GM18870 (cell line): ENCODE measurements at regions not wholly inside any gene's neighbourhood (a gene's known extent, or its start where the extent isn't known, plus 50 kb on each side); places are given as distances from the start of the nearest gene placed in this dataset.
"Not testable (repeated sequence)": the region's sequence is repeated elsewhere in the genome, so short reads cannot be mapped to it uniquely, and the experiment has no call there.

ENCODE experiments used
- ATAC-seq: cut with Tn5 transposase; IDR thresholded peaks from one replicate; pipeline ENCODE4 v1.9.1; 2021; ENCODE audit warnings: moderate library complexity; ENCODE audit not compliant: unreplicated experiment

DNA sequence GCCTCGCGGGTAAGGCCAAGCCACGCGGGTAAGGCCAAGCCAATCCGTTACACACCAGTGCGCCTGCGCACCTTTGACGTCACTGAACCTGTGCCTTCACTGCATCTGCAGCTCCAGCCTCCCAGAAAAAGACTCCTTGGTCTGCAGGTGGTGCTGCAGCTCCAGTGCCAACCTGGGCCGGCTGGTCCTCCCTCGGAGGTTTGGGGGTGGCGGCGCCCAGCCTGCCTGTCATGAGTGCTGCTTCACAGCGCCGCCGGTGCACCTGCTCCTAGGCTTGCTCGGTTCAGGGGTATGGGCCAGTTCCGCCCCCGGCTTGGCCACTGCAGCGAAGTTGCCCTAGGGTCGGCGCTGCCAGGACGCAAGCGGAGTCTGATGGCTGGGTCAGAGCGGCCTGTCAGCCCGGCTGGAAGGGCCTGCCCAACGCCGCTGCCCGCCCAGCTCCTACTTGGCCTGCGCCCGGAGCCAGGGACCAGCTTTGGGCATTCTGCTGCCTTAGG, 146.6 kb downstream of the USP22 start:
- ATAC-seq = no peak

GRCh38 chr17:20898726-20899125, 144.1 kb downstream of the USP22 start:
- not testable (repeated sequence) for ATAC-seq

- ATAC-seq = not testable (repeated sequence)
Measured at GRCh38 chr17:20902496-20902895, 140.3 kb downstream of the USP22 start.

- not testable (repeated sequence) for ATAC-seq
Measured at GRCh38 chr17:20903549-20903948, 139.3 kb downstream of the USP22 start.

DNA sequence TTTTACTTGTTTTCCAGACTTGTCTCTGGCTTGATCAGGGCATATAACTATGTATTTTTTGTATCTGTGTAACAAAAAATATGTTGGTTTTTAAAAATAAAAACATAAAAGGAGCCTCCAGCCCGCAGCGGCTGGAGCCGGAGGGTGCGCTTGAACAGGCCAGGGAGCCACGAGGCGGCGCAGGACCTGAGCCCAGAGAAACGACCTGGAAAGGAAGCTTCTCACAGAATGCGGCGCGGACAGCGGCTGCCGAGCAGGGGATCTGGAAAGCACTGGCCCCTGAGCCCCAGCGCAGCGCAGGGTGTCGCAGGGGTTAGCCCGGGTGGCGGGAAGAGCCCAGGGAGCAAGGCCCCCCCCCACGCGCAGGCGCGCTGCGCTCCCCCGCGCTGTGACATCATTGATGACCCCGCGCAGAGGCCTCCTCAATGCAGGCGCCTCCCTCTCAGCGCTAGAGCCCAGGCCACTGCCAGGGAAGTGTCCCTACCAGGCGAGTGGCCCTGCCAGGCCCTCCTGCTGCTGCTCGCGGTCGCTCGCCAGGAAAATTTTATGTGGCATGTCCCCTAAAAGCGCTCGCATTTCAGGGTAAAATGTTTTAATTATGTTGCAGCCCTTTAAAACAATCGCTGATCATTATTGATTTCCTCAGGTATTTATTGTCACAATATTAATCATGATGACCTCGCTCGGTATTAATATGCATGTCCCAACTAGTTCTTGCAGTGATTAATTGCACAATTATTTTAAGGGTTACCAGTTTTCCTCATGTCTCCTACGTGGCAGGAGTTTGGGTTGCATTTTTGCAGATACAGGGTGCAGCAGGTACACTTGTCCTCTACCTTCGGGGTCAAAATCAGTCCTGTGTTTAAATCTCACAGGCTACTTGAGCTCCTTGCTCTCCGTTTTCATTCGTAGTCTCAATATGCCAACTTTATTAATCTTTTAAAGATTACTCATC, 134.2 kb downstream of the USP22 start:
- no peak for ATAC-seq

DNA sequence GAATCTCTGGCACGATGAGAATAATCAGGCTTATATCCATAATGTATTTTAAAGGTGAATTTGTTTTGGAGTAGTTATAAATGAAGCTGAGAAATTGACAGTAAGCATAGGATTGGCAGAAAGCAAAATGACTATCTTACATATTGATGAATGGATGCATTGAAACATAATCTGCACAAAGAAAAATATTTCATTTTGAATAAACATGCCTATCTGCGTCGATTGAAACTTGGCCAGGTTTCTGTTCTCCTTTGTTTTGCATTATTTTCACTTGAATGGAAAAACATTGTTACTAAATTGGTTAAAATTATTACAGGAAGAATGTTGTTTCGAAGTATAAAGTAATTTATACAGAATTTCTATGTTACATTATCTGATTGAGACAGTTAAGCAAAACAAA, 128.2 kb downstream of the USP22 start:
- no peak for ATAC-seq

DNA sequence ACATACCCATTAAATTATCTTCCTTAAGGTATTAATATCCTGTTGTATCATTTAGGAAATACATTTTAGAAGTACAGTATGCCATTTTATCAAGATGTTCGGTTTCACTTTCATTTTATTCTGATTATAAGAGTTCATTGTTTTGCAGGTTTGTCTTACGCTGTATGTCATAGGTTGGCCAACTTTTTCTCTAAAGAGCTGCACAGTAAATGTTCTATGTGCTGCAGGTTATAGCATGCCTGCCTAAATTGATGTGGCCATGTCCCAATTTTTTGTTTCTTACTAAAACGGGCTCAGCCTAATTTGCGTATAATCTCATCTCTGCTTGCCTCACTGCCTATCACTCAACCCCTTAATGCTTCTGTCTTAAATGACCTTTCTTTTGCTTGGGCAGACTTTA, 126.4 kb downstream of the USP22 start:
- no peak for ATAC-seq

DNA sequence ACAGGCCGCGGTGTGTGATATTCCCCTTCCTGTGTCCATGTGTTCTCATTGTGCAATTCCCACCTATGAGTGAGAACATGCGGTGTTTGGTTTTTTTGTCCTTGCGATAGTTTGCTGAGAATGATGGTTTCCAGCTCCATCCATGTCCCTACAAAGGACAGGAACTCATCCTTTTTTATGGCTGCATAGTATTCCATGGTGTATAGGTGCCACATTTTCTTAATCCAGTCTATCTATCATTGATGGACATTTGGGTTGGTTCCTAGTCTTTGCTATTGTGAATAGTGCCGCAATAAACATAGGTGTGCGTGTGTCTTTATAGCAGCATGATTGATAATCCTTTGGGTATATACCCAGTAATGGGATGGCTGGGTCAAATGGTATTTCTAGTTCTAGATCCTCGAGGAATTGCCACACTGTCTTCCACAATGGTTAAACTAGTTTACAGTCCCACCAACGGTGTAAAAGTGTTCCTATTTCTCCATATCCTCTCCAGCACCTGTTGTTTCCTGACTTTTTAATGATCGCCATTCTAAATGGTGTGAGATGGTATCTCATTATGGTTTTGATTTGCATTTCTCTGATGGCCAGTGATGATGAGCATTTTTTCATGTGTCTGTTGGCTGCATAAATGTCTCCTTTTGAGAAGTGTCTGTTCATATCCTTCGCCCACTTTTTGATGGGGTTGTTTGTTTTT, 125.1 kb downstream of the USP22 start:
- ATAC-seq = not testable (repeated sequence)

DNA sequence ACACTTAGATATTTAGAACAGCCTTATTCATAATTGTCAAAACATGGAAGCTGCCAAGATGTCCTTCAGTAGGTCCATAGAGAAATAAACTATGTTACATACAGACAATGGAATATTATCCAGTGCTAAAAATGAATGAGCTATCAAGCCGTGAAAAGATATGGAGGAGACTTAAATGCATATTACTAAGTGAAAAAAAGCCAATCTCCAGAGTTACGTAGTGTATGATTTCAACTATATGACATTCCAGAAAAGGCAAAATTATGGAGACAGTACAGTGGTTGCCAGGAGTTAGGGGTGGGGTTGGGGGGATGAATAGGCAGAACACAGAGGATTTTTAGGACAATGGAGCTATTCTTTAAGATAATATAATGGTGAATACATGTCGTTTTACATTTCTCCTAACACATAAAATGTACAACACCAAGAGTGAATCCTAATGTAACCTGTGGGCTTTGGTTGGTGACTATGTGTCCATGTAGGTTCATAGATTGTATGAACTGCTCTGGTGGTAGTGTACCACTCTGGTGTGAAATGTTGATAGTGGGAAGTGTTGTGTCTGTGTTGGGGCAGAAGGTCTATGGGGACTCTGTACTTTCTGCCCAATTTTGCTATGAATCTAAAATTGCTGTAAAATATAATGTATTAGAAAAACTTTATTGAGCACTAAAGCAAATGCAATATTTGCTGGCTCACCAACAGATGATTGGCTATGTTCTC, 122.6 kb downstream of the USP22 start:
- ATAC-seq = no peak

DNA sequence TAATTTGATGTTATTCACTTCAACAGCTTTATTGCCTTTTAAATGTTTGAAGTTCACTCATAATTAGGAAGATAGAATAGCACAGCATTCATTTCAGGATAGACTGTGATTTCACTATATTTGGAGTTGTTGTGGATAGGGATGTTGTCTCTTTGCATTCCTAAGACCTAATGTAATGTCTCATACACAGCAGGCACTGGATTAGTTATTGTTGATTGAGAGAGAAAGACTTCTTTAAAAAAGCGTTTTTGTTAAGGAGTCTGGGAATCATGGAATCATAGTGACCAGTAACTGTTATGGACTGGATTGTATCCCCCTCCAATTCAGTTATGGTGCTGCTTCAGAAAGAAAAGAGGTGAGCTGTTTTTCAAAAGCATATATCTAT, 122.0 kb downstream of the USP22 start:
- ATAC-seq = no peak

- ATAC-seq = no peak
Measured at GRCh38 chr17:20922128-20922670, 120.6 kb downstream of the USP22 start.

- ATAC-seq = no peak
Measured at GRCh38 chr17:20924306-20924705, 118.5 kb downstream of the USP22 start.

DNA sequence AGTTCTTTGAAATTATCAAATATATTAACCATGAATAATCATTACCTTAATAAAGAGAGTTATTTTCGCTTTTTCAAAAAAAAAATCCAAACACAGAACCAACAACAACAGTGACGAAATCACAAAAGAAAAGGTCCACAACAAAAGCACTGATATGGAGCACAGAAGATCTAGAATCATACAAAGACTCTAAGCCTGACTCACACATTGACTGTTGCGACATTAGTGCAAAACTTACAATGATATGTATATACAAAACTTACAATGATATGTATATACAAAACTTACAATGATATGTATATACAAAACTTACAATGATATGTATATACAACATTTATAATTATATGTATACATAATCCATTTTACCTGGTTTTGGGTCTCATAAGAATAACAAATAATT, 117.7 kb downstream of the USP22 start:
- no peak for ATAC-seq

DNA sequence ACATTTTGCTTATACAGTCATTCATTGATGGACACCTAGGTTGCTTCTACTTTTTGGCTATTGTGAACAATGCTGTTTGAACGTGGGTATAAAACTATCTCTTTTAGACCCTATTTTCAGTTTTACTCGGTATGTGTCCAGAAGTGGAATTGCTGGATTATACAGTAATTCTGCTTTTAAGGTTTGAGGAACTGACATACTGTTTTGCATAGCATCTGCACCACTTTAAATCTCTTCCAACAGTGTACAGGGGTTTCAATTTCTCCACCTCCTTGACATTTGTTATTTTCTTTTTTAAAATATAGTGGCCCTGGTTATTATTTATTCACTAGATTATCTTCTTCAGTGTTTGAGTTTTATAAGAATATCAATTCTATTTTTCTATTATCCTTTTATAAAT, 116.9 kb downstream of the USP22 start:
- ATAC-seq = no peak

- no peak for ATAC-seq
Measured at GRCh38 chr17:20926532-20926931, 116.3 kb downstream of the USP22 start.

GRCh38 chr17:20927308-20927977, 115.4 kb downstream of the USP22 start:
- no peak for ATAC-seq

DNA sequence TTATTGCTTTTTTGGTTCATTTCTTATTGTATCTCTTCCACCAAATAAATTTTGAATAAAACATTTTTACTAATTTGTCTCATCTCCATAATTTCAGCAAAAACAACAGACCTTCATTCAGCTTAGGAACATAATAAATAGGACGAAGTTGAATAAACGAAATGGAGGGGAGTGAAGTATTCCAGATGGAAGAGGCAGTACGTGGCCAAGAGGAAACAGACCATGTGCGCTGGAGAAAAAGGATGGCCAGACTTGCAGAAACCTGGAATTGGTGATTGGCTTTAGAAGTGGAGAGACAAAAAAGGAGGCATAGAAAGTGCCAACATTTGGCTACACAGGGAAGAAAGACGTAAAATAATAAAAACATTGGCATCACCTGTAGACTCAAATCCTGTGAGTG, 113.5 kb downstream of the USP22 start:
- no peak for ATAC-seq

DNA sequence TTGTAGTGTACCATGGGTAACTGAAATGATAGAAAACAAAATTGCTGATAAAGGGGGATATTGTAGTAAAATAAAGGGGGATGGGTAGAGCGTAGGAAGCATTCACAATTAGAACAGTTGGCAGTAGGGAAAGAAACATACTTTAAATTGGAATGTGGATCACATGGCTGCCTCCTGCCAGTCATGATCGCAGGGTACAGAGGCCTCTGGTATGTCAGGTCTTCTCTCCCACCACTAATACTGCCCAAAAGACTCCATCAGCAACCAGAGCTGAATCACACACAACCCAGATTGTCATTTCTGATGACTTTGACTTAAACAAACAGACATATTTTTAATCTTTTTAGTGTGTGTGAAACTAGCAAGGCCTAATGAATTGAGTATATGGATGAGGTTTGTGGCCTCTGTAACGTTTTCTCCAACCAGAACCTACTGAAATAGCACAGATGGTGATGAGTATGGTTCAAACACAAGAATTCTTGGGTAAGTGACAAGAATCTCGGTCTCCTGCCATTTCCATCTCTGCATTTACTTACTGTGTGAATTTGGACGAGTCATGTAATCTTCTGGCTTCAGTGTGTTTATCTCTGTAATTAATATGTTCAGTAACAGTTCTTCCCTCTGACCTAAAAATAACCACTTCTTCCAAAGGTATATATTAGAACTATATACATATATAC, 112.6 kb downstream of the USP22 start:
- no peak for ATAC-seq

DNA sequence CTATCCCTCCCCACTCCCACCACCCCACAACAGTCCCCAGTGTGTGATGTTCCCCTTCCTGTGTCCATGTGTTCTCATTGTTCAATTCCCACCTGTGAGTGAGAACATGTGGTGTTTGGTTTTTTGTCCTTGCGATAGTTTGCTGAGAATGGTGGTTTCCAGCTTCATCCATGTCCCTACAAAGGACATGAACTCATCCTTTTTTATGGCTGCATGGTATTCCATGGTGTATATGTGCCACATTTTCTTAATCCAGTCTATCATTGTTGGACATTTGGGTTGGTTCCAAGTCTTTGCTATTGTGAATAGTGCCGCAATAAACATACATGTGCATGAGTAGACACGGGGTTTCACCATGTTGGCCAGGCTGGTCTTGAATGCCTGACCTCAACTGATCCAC, 109.8 kb downstream of the USP22 start:
- ATAC-seq = not testable (repeated sequence)

DNA sequence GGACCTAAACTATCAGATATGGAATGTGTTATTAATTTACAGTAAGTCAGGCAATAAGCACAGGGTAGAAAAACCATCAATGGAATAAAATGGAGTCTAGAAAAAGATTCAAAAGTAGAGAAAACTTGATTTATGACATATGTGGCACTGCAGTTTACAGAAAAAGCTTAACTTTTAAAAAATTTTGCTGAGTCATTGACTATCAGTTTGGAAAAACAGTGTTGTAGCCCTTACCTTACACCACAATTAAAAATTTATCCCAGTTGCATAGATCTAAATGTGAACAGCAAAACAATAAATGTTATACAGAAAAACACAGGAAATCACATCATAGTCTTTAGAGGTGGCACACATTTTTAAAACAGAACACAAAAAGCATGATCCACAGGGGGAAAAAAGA, 108.5 kb downstream of the USP22 start:
- no peak for ATAC-seq
